Transverse colon (tissue), 4 donors: ENCODE measurements at regions not wholly inside any gene's neighbourhood (a gene's known extent, or its start where the extent isn't known, plus 50 kb on each side); places are given as distances from the start of the nearest gene placed in this dataset.

Source experiments
- DNase-seq: peaks from one replicate; pipeline ENCODE4 v3.0.0-alpha.2; 2019
- H3K27ac ChIP-seq, 4 donors: fragments of 200-600 bp; sonication (generic); 2 replicates each; pipeline ENCODE4 v1.5.1; 2016 to 2018; ENCODE audit warnings: inconsistent platforms in 4 of 4
- H3K27me3 ChIP-seq: fragments of 200-600 bp; sonication (generic); 2 replicates; pipeline ENCODE4 v1.5.1; 2017; ENCODE audit warnings: inconsistent platforms
- H3K36me3 ChIP-seq, 4 donors: fragments of 200-600 bp; sonication (generic); 2 replicates each; pipeline ENCODE4 v1.5.1; 2017 to 2019; ENCODE audit warnings: inconsistent platforms in 4 of 4
- H3K4me1 ChIP-seq, 4 donors: fragments of 200-600 bp; sonication (generic); 2 replicates each; pipeline ENCODE4 v1.5.1; 2017 to 2020; ENCODE audit warnings: inconsistent platforms in 4 of 4
- H3K4me3 ChIP-seq, 4 donors: fragments of 200-600 bp; sonication (generic); 1 replicate in 1 of 4; 2 replicates in 3 of 4; pipeline versions ENCODE4 v1.5.1 to v1.6.1; 2017 to 2019; ENCODE audit warnings: inconsistent platforms in 4 of 4
- H3K9me3 ChIP-seq, 2 donors: fragments of 200-600 bp; sonication (generic); 2 replicates each; pipeline ENCODE4 v1.5.1; 2017 to 2019; ENCODE audit warnings: inconsistent platforms in 2 of 2
- EP300 ChIP-seq: sonication (generic); formaldehyde crosslinking; IDR thresholded peaks from one replicate; pipeline ENCODE4 v1.6.1; 2017; ENCODE audit warnings: antibody characterized with exemption, low read depth
- POLR2A ChIP-seq: fragments of 450-650 bp; IDR thresholded peaks from one replicate; pipeline ENCODE4 v1.6.1; 2016; ENCODE audit warnings: antibody characterized with exemption, mild to moderate bottlenecking, moderate library complexity
- POLR2AphosphoS5 ChIP-seq, 3 donors: sonication (generic); formaldehyde crosslinking; IDR thresholded peaks; one replicate each; pipeline ENCODE4 v1.6.1; 2016; ENCODE audit warnings: antibody characterized with exemption in 3 of 3
- WGBS, 2 donors: methylation state at CpG; one replicate each; pipeline ENCODE4 v1.1.5; 2018; ENCODE audit warnings: low coverage in 1 of 2; 5-methylcytosine and 5-hydroxymethylcytosine counted together
- in situ Hi-C, 4 donors: fragments of 200-750 bp; cut with MboI; loops; one replicate each; pipeline versions ENCODE4 v1.15.0 to v1.15.1; 2017; ENCODE audit warnings: low sequenced_read_pairs in 3 of 4, low pct_ligation_motif_present in 1 of 4, low pct_unique_long_range_greater_than_20kb in 1 of 4
- intact Hi-C: fragments of 100-400 bp; cut with DNase I; formaldehyde crosslinking; loops from one replicate; pipeline ENCODE4 v1.15.1; 2023; ENCODE audit warnings: low total_unique reads
- TF ChIP-seq, protein P1 (sequence below), 5 experiments: fragments of 200-600 bp in 3 of 5; fragments of 450-650 bp in 2 of 5; sonication (generic) in 3 of 5; IDR thresholded peaks; 1 replicate in 2 of 5; 2 replicates in 3 of 5; pipeline ENCODE4 v1.5.1; 2016 to 2017; ENCODE audit warnings: antibody characterized with exemption in 5 of 5, inconsistent platforms in 3 of 5, mild to moderate bottlenecking in 2 of 5, moderate library complexity in 1 of 5

DNA sequence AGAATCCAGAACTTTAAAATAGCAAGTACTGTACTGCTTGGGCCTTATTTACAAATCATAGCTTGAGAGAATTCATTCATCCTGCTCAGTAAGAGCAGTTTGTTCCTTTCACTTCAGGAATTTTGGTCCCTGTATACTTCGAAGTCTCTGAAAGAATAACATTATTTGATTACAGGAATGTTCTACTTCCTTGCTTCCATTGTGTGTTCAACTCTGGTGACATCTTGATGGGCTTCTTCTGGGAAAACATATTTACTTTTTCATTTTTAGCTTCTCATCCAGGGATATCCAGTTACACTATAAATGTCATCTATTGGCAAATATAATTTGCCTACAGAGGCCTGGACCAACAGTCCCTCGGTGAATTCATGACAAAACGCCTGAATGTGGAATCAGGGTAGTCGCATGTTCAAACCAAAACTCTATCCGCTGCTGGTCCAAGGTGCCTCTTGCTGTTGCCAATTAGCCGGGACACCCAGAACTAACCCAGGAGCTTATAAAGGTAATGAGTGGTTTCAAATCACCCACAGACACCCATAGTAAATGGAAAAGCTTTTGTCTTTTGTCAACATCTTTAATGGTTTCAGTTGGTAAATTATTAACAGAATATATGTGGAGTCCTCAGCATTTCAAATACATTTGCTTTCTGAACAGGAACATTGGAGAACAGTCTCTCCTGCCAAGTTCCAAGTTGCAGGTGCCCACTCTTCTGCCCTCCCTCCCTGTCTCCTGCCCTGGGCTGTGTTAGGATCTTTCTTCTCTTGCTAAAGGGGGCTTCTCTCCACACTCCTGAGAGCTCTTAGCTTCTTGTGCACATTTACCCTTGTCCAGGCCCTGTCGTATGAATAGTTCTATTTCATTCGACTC lies 162.5 kb upstream of the CITED2 start:
- peak; percentile 24 for DNase-seq
- Histone ChIP-seq H3K9me3 (no peaks in the 10 kb centered on the region), H3K27me3 (no peaks in the 10 kb centered on the region), H3K36me3 (no peaks in the 10 kb centered on the region), H3K4me1 (peaks cover 24 to 70% (median 40%) of the 10 kb centered on the region in 4 donors), H3K4me3 (no peak overlapping the region), H3K27ac (peak overlapping the region; percentile 76 to 87 (median 81))
- WGBS, 2 donors = 57 to 61% methylated on average over 4 to 8 of the region's 8 CpGs
- intact Hi-C loops (no loop called here), in situ Hi-C loops (loop anchor here in 1 of 4 donors (10.0 kb wide), 1 partner anchor 162 kb away; the partner anchor contains the start of gene CITED2)
- TF ChIP-seq, protein P1, sequence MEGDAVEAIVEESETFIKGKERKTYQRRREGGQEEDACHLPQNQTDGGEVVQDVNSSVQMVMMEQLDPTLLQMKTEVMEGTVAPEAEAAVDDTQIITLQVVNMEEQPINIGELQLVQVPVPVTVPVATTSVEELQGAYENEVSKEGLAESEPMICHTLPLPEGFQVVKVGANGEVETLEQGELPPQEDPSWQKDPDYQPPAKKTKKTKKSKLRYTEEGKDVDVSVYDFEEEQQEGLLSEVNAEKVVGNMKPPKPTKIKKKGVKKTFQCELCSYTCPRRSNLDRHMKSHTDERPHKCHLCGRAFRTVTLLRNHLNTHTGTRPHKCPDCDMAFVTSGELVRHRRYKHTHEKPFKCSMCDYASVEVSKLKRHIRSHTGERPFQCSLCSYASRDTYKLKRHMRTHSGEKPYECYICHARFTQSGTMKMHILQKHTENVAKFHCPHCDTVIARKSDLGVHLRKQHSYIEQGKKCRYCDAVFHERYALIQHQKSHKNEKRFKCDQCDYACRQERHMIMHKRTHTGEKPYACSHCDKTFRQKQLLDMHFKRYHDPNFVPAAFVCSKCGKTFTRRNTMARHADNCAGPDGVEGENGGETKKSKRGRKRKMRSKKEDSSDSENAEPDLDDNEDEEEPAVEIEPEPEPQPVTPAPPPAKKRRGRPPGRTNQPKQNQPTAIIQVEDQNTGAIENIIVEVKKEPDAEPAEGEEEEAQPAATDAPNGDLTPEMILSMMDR (IDR thresholded peaks at IDR 0.05) = no peak
- no peak for TF ChIP-seq POLR2A
- TF ChIP-seq EP300 = no peak
- TF ChIP-seq POLR2AphosphoS5 (IDR thresholded peaks at IDR 0.05) = no peak

DNA sequence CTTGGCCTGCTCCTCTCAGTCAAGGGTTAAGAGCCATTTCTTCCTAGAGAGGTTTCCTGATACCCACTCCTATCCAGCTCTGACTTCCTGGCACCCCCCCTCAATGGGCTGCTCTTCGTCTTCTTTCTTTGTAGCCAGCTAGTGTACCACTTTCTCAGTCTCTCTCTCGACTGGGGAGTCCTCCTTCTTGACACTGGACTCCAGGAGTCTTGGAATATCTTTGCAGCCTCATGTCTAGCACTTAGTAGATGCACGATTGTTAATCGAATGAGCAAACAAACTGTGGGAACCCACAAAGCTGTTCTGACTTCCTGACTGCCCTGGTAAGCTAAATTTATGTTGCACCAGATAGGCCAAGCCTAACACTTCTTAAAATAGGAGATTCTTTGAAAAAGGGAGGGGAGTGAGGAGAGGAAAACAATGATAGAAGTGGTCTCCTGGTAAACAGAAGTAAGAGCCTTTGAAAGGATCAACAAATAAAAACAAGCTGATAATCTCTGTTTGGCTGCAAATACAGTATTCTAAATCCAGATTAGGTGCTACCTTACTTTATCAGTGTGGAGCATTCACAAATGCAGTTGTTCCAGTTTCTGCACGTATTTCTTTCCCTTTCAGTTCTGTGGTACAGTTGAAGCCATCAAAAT lies 160.1 kb upstream of the CITED2 start:
- TF ChIP-seq EP300 (no peak), POLR2A (no peak), POLR2AphosphoS5 (IDR thresholded peaks at IDR 0.05) (no peak)
- TF ChIP-seq, protein P1 (IDR thresholded peaks at IDR 0.05) = no peak
- peaks cover 24 to 64% (median 38%) of the 10 kb centered on the region in 4 donors for H3K4me1 ChIP-seq
- in situ Hi-C loops (loop anchor here in 1 of 4 donors (10.0 kb wide), 1 partner anchor 160 kb away; the partner anchor contains the start of gene CITED2), intact Hi-C loops (no loop called here)
- no peak for DNase-seq
- no peaks in the 10 kb centered on the region for H3K27me3 ChIP-seq
- peak overlapping the region; percentile 84 to 87 (median 86) for H3K27ac ChIP-seq
- H3K36me3 ChIP-seq = no peaks in the 10 kb centered on the region
- no peaks in the 10 kb centered on the region for H3K9me3 ChIP-seq
- 9 to 22% methylated on average over 3 to 5 of the region's 5 CpGs for WGBS, 2 donors
- peak overlapping the region in 3 of 4 donors; percentile 11 to 42 (median 14) for H3K4me3 ChIP-seq

DNA sequence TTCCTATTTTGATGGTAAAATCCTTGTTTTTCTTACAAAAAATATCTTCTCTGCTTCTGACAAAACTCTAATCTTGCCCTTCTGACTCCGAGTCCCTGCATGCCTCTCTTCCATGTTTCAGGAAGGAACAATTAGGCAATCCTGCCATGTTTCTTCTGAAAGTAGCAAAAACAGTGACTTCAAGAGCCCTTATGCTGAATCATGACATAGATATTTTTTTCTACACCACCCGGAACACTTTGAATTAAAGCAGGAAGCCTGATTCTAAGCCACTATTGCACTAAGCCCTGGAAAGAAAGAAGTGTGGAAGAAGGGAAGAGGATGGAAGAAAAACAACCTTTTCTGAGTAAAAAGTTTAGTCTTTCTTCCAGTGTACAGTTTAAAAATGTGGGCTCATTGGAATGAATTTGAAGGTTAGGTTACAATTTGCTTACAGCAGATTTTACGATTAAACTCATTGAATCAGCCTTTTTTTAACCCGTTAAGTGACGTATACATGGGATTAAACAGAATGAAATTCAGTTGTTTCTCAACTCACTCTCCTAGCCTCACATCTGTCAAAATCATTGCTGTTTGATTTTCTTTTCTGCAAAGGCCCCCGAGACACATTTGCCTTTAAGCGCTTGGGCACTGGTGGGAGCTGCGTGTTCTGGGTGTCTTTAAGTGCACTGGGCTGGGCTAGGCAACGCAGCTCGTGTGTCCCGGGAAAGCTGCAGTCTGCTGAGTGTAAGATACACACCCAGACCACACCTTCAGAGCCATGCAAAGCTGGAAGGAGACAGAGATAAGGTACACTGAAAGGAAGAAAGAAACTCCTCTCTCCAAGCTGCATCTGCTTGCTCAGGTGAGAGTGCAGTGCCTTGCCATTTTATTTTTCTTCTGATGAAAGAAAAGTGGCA lies 159.4 kb upstream of the CITED2 start:
- Histone ChIP-seq H3K27me3 (no peaks in the 10 kb centered on the region), H3K27ac (peak overlapping the region; percentile 84 to 87 (median 86)), H3K4me1 (peaks cover 24 to 62% (median 38%) of the 10 kb centered on the region in 4 donors), H3K9me3 (no peaks in the 10 kb centered on the region), H3K36me3 (no peaks in the 10 kb centered on the region), H3K4me3 (peak overlapping the region in 3 of 4 donors; percentile 11 to 42 (median 14))
- DNase-seq = peak; percentile 74
- intact Hi-C loops (no loop called here), in situ Hi-C loops (loop anchor here in 1 of 4 donors (10.0 kb wide), 1 partner anchor 159 kb away; the partner anchor contains the start of gene CITED2)
- TF ChIP-seq POLR2A = peak; percentile 52
- peak in 2 of 3 donors; percentile 17 to 34 for TF ChIP-seq POLR2AphosphoS5 (IDR thresholded peaks at IDR 0.05)
- TF ChIP-seq EP300 = no peak
- TF ChIP-seq, protein P1 (IDR thresholded peaks at IDR 0.05) = no peak
- 29 to 39% methylated on average over 4 to 11 of the region's 11 CpGs for WGBS, 2 donors
